Breast epithelium (tissue), 4 donors: ENCODE measurements at regions not wholly inside any gene's neighbourhood (a gene's known extent, or its start where the extent isn't known, plus 50 kb on each side); places are given as distances from the start of the nearest gene placed in this dataset.
A peak's percentile ranks its signal among the peaks of the same experiment; 100 is the strongest.

Experiments used
- DNase-seq, 2 donors: peaks; one replicate each; pipeline ENCODE4 v3.0.0-alpha.2; 2019; ENCODE audit warnings: low spot score in 2 of 2
- H3K27ac ChIP-seq, 2 donors: fragments of 200-600 bp; sonication (generic) in 1 of 2; one replicate each; pipeline ENCODE4 v1.5.1; 2016 to 2019; ENCODE audit warnings: mild to moderate bottlenecking in 1 of 2
- H3K27me3 ChIP-seq, 2 donors: fragments of 200-600 bp; sonication (generic) in 1 of 2; one replicate each; pipeline versions ENCODE4 v1.5.1 to v1.6.0; 2017 to 2019; ENCODE audit warnings: control low read depth in 1 of 2, mild to moderate bottlenecking in 1 of 2
- H3K36me3 ChIP-seq: fragments of 200-600 bp; one replicate; pipeline ENCODE4 v1.5.1; 2019
- H3K4me1 ChIP-seq, 2 donors: fragments of 200-600 bp; sonication (generic); one replicate each; pipeline ENCODE4 v1.5.1; 2016 to 2019; ENCODE audit warnings: control low read depth in 1 of 2
- H3K4me3 ChIP-seq, 3 donors: fragments of 200-600 bp; sonication (generic); 1 replicate in 2 of 3; 2 replicates in 1 of 3; pipeline ENCODE4 v1.5.1; 2016 to 2019; ENCODE audit warnings: mild to moderate bottlenecking in 3 of 3, moderate library complexity in 2 of 3
- H3K9me3 ChIP-seq, 2 donors: fragments of 200-600 bp; sonication (generic) in 1 of 2; one replicate each; pipeline ENCODE4 v1.5.1; 2016 to 2019; ENCODE audit warnings: control low read depth in 1 of 2
- CTCF ChIP-seq, 3 donors: fragments of 450-650 bp; IDR thresholded peaks; one replicate each; pipeline ENCODE4 v1.5.1; 2016 to 2017; ENCODE audit warnings: antibody characterized with exemption in 3 of 3, mild to moderate bottlenecking in 3 of 3, moderate library complexity in 3 of 3
- POLR2A ChIP-seq: fragments of 450-650 bp; IDR thresholded peaks from one replicate; pipeline ENCODE4 v1.6.1; 2016; ENCODE audit warnings: antibody characterized with exemption, mild to moderate bottlenecking, moderate library complexity
- POLR2AphosphoS5 ChIP-seq, 3 donors: sonication (generic); formaldehyde crosslinking; IDR thresholded peaks; one replicate each; pipeline ENCODE4 v1.6.1; 2017; ENCODE audit warnings: antibody characterized with exemption in 3 of 3
- intact Hi-C: fragments of 100-400 bp; cut with DNase I; formaldehyde crosslinking; loops from one replicate; pipeline ENCODE4 v1.15.1; 2023; ENCODE audit warnings: low total_unique reads

- intact Hi-C loops = no loop called here
- no peak for DNase-seq
- TF ChIP-seq CTCF (IDR thresholded peaks at IDR 0.05) (no peak), POLR2AphosphoS5 (IDR thresholded peaks at IDR 0.05) (no peak), POLR2A (no peak)
- Histone ChIP-seq H3K4me3 (no peak overlapping the region), H3K27me3 (no peaks in the 10 kb centered on the region), H3K4me1 (no peaks in the 10 kb centered on the region), H3K36me3 (no peaks in the 10 kb centered on the region), H3K9me3 (no peaks in the 10 kb centered on the region), H3K27ac (no peak overlapping the region)
These were observed 177.5 kb upstream of the GATA6 start for GRCh38 chr18:21991886-21992285.

- Histone ChIP-seq H3K27me3 (no peaks in the 10 kb centered on the region), H3K4me3 (no peak overlapping the region), H3K27ac (peak overlapping the region; percentile 62 to 77), H3K36me3 (no peaks in the 10 kb centered on the region), H3K4me1 (no peaks in the 10 kb centered on the region), H3K9me3 (no peaks in the 10 kb centered on the region)
- intact Hi-C loops = no loop called here
- DNase-seq = peak in 1 of 2 donors; percentile 29
- no peak for TF ChIP-seq CTCF (IDR thresholded peaks at IDR 0.05)
- no peak for TF ChIP-seq POLR2AphosphoS5 (IDR thresholded peaks at IDR 0.05)
- TF ChIP-seq POLR2A = no peak
These were observed 173.0 kb upstream of the GATA6 start for GRCh38 chr18:21996351-21996826.

- DNase-seq = no peak
- Histone ChIP-seq H3K9me3 (no peaks in the 10 kb centered on the region), H3K27me3 (no peaks in the 10 kb centered on the region), H3K4me3 (no peak overlapping the region), H3K27ac (peak overlapping the region; percentile 62 to 77), H3K36me3 (no peaks in the 10 kb centered on the region), H3K4me1 (no peaks in the 10 kb centered on the region)
- TF ChIP-seq POLR2A (no peak), CTCF (IDR thresholded peaks at IDR 0.05) (peak; percentile 47 to 55 (median 49))
- intact Hi-C loops = no loop called here
These were observed 171.9 kb upstream of the GATA6 start for GRCh38 chr18:21997207-21998143.

GRCh38 chr18:21998486-21998885 lies 170.9 kb upstream of the GATA6 start:
- Histone ChIP-seq H3K36me3 (no peaks in the 10 kb centered on the region), H3K9me3 (no peaks in the 10 kb centered on the region), H3K4me1 (no peaks in the 10 kb centered on the region), H3K27me3 (no peaks in the 10 kb centered on the region), H3K4me3 (no peak overlapping the region), H3K27ac (no peak overlapping the region)
- no peak for TF ChIP-seq POLR2AphosphoS5 (IDR thresholded peaks at IDR 0.05)
- TF ChIP-seq POLR2A = no peak
- no peak for TF ChIP-seq CTCF (IDR thresholded peaks at IDR 0.05)
- no peak for DNase-seq
- intact Hi-C loops = no loop called here

- Histone ChIP-seq H3K36me3 (no peaks in the 10 kb centered on the region), H3K9me3 (no peaks in the 10 kb centered on the region), H3K4me1 (no peaks in the 10 kb centered on the region), H3K27ac (no peak overlapping the region), H3K27me3 (no peaks in the 10 kb centered on the region), H3K4me3 (no peak overlapping the region)
- TF ChIP-seq POLR2A (no peak), POLR2AphosphoS5 (IDR thresholded peaks at IDR 0.05) (no peak), CTCF (IDR thresholded peaks at IDR 0.05) (no peak)
- DNase-seq = no peak
- intact Hi-C loops = loop anchor here (5.0 kb wide), 1 partner anchor 100 kb away; no protein-coding TSS in a partner anchor
These were observed 167.4 kb upstream of the GATA6 start for GRCh38 chr18:22001912-22002487.
